Activated T-helper 17 cell treated with anti-CD3 and anti-CD28 coated beads, Interleukin-2, amount 50 U/mL, for 72 hours (primary cell): ENCODE measurements at regions not wholly inside any gene's neighbourhood (a gene's known extent, or its start where the extent isn't known, plus 50 kb on each side); places are given as distances from the start of the nearest gene placed in this dataset.

ENCODE experiments used
- ATAC-seq: fragments of 150-1000 bp; cut with Tn5 transposase; replicated peaks from 2 replicates; pipeline ENCODE4 v1.10.0; 2021; ENCODE audit warnings: mild to moderate bottlenecking, moderate library complexity
- H3K27ac Mint-ChIP-seq: one replicate; pipeline ENCODE4 v1.8.0; 2022; ENCODE audit warnings: mixed read lengths
- H3K27me3 Mint-ChIP-seq: one replicate; pipeline ENCODE4 v1.8.0; 2022; ENCODE audit warnings: mixed read lengths
- H3K36me3 Mint-ChIP-seq: one replicate; pipeline ENCODE4 v1.8.0; 2022; ENCODE audit warnings: low read depth, mild to moderate bottlenecking, mixed read lengths
- H3K4me1 Mint-ChIP-seq: one replicate; pipeline ENCODE4 v1.8.0; 2022; ENCODE audit warnings: mixed read lengths
- H3K4me3 Mint-ChIP-seq: one replicate; pipeline ENCODE4 v1.8.0; 2022; ENCODE audit warnings: mild to moderate bottlenecking, mixed read lengths
- H3K9me3 Mint-ChIP-seq: one replicate; pipeline ENCODE4 v1.8.0; 2022; ENCODE audit warnings: mixed read lengths

DNA sequence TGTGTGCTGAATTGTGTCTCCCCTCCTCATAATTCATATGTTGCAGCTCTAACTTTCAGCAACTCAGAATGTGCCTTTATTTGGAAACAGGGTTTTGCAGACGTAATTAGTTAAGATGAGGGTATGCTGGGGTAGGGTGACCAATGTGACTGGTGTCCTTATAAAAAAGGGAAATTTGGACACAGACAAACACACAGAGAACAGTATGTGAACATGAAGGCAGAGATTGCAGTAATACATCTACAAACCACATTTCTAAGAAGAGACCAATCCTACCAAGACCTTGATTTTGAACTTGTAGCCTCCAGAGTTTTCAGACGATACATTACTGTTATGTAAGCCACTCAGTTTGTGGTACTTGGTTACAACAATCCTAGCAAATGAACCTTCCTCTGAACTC, 817.8 kb downstream of the TUSC7 start:
- Mint-ChIP-seq H3K4me3 (no peak overlapping the region), H3K27ac (no peak overlapping the region), H3K36me3 (no peaks in the 10 kb centered on the region), H3K27me3 (no peaks in the 10 kb centered on the region), H3K4me1 (no peaks in the 10 kb centered on the region), H3K9me3 (peaks cover 9% of the 10 kb centered on the region)
- ATAC-seq, result no peak

DNA sequence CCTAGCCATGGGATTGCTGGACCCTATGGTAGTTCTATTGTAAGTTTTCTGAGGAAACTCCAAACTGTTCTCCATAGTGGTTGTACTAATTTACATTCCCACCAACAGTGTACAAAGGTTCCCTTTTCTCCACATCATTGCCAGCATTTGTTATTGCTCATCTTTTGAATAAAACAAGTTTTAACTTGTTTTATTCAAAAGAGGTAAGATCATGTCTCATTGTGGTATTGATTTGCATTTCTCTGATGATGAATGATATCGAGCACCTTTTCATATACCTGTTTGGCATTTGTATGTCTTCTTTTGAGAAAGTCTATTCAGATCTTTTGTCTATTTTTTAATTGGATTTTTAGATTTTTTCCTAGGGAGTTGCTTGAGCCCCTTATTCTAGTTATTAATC, 819.1 kb downstream of the TUSC7 start:
- Mint-ChIP-seq H3K4me1 (no peaks in the 10 kb centered on the region), H3K9me3 (peaks cover 9% of the 10 kb centered on the region), H3K27me3 (no peaks in the 10 kb centered on the region), H3K36me3 (no peaks in the 10 kb centered on the region), H3K4me3 (no peak overlapping the region), H3K27ac (no peak overlapping the region)
- ATAC-seq, result no peak

DNA sequence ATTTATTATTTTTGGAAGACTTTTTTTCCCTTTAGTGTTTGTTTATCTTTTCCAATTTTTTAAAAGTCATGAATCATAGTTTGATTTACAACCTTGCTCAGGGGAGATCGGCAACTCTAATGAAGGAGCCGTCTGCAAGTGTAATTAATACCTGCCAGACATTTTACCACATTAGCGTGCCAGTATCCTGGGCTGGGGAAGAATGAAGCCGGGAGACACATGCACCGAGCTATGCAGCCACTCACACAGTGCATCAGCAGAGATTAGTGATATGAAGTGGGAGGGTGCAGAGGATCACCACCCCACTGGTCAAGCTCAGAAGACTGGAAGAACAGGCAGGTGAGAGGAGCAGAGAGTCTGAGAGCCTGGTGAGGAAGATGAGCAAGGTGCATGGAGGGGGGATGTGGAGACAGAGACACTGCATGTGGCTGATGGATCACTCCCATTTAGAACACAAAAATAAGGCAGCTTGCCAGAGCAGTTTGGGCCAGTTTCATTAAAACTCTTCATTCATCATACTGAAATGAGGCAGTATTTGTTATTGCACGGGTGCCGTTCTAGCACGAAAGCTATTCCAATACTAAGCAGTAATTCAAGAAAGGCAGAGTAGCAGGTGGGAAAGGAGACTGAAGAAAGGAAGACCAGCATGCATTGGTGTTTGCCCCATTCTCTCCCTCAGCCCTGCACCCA, 821.6 kb downstream of the TUSC7 start:
- Mint-ChIP-seq H3K4me3 (no peak overlapping the region), H3K27me3 (no peaks in the 10 kb centered on the region), H3K27ac (no peak overlapping the region), H3K36me3 (no peaks in the 10 kb centered on the region), H3K4me1 (no peaks in the 10 kb centered on the region), H3K9me3 (peaks cover 9% of the 10 kb centered on the region)
- no peak for ATAC-seq

DNA sequence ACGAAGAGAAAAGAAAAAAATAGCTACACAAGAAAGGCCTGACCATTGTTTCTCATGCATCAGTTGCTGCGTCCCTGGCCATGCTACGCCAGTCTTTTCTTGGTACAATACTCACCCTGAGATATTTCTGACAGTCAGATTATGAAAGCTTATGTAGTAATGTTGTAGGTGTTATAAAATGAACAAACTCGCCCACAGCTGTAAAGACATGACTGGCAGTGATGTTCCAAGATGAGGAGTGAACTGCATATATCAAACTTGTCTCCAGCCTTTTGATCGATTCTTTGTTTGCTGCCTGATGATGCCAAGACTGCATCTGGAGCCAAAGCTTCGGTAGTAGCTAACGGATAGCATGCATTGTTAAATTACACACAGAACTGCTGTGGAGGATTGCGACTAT, 822.7 kb downstream of the TUSC7 start:
- H3K36me3 Mint-ChIP-seq, result no peaks in the 10 kb centered on the region
- H3K27ac Mint-ChIP-seq, result no peak overlapping the region
- H3K9me3 Mint-ChIP-seq, result peaks cover 9% of the 10 kb centered on the region
- no peak for ATAC-seq
- no peak overlapping the region for H3K4me3 Mint-ChIP-seq
- no peaks in the 10 kb centered on the region for H3K27me3 Mint-ChIP-seq
- no peaks in the 10 kb centered on the region for H3K4me1 Mint-ChIP-seq

DNA sequence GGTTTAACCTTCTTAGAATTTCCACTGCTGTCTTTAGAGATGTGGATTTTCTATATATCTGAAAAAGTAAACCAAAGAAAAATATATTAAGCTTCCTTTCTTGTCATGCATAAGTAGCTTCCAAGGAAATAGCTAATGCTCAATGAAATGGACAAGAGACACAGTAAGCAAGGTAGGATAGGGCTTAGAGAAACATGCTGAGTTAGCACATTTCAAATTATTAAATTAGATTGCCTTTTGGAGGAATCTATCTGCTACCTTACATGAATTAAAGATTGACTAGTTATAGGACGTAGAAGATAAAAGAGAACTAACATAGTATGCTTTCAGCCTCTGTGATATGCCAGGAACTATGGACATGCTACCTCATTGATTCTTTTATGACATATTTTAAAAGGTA, 824.6 kb downstream of the TUSC7 start:
- no peak overlapping the region for H3K27ac Mint-ChIP-seq
- no peaks in the 10 kb centered on the region for H3K36me3 Mint-ChIP-seq
- H3K4me3 Mint-ChIP-seq, result no peak overlapping the region
- ATAC-seq, result no peak
- H3K4me1 Mint-ChIP-seq, result no peaks in the 10 kb centered on the region
- H3K27me3 Mint-ChIP-seq, result no peaks in the 10 kb centered on the region
- peaks cover 3% of the 10 kb centered on the region for H3K9me3 Mint-ChIP-seq

DNA sequence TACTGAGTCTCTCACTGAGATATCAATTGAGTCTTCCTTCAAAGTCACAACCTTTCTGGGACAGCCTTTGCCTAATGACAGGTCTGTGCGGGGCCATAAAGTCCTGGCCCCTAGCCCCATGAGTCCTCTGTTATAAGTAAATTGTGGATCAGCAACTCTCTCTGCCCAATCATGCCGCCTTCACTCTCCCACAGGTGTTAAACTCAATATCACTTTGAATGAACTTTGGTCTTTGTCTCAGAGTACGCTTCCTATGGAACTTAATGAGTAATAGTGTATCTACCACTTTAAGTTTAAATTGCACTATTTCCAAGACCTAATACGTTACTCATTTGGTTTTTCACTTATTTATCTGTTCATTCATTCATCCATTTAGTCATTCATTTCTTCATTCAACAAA, 826.4 kb downstream of the TUSC7 start:
- no peak for ATAC-seq
- Mint-ChIP-seq H3K4me3 (no peak overlapping the region), H3K4me1 (no peaks in the 10 kb centered on the region), H3K9me3 (no peaks in the 10 kb centered on the region), H3K36me3 (no peaks in the 10 kb centered on the region), H3K27me3 (no peaks in the 10 kb centered on the region), H3K27ac (no peak overlapping the region)

DNA sequence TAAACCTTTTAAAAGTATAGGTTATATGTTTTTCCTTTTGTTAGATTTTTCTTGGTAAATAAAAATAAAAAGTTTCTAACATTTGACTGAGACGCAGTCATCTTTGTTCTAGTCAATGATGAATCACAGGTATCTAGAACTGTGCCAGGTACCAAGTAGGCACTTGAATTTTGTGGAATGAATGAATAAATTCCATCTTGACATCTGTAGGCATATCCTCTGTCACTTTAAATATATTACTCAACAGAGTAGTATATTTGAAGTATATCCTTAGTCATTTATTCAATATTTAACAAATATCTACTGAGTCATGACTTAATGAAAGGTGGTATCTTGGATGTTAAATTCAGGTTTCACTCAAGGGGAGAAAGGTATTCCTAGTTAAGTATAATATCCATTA, 828.4 kb downstream of the TUSC7 start:
- no peaks in the 10 kb centered on the region for H3K27me3 Mint-ChIP-seq
- H3K9me3 Mint-ChIP-seq, result no peaks in the 10 kb centered on the region
- no peak overlapping the region for H3K4me3 Mint-ChIP-seq
- no peak overlapping the region for H3K27ac Mint-ChIP-seq
- no peaks in the 10 kb centered on the region for H3K4me1 Mint-ChIP-seq
- no peak for ATAC-seq
- no peaks in the 10 kb centered on the region for H3K36me3 Mint-ChIP-seq

DNA sequence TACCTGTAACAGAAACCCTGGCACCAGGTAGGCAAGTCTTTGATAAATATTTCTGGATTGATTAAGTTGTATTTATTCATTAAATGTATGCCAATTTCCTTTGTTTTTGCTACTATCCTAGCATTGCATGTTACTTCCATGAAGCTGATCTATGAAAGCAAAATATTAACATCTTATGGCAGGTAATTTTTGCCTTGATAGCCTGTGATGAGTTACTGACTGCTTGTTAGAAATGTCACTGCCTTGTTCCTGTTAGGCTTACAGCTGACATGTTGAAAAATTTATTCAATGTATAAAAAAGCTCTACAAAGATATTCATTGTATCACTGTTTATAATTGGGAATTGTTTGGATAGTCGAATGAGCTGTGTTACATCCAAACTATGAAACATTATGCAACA, 830.1 kb downstream of the TUSC7 start:
- Mint-ChIP-seq H3K36me3 (no peaks in the 10 kb centered on the region), H3K4me3 (no peak overlapping the region), H3K9me3 (no peaks in the 10 kb centered on the region), H3K27ac (no peak overlapping the region), H3K4me1 (no peaks in the 10 kb centered on the region), H3K27me3 (no peaks in the 10 kb centered on the region)
- no peak for ATAC-seq

DNA sequence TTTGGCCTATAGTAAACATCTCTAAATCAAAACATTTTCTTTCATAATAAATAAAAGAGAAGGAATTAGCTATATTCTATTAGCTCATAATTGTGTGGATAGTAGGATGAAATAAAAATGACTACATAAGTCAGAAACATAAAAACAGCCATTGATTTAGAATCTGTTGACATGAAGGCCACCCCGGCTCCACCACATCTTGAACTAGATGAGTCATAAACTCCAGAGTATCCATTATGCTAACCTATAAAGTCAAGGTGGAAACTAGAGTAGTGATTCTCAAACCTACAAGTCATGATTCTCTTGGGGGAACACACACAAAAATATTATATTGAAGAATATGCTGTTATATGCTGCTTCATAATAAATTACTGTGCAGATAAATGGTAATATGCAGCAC, 831.0 kb downstream of the TUSC7 start:
- Mint-ChIP-seq H3K4me1 (no peaks in the 10 kb centered on the region), H3K4me3 (no peak overlapping the region), H3K9me3 (no peaks in the 10 kb centered on the region), H3K27me3 (no peaks in the 10 kb centered on the region), H3K36me3 (no peaks in the 10 kb centered on the region), H3K27ac (no peak overlapping the region)
- ATAC-seq, result no peak

DNA sequence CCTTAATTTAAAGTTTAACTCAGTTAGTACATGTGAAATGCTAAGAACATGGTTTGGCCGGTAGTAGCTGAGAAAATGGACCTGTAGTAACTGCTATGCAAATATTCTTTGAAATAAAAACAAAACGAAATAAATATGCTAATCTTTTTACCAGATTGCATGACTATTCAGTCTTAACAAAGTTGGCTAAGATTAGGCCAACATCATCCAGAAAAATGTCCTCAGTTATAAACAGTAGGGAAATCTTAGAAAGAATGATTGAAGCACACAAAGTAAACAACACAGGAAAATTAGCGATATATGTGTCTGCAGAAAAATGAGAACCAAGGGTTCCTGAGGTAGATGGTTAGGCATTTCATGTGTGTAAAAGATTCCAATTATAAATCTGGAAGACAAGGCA, 832.1 kb downstream of the TUSC7 start:
- no peaks in the 10 kb centered on the region for H3K27me3 Mint-ChIP-seq
- no peak for ATAC-seq
- no peak overlapping the region for H3K4me3 Mint-ChIP-seq
- no peaks in the 10 kb centered on the region for H3K4me1 Mint-ChIP-seq
- no peaks in the 10 kb centered on the region for H3K36me3 Mint-ChIP-seq
- H3K9me3 Mint-ChIP-seq, result peaks cover 3% of the 10 kb centered on the region
- H3K27ac Mint-ChIP-seq, result no peak overlapping the region

DNA sequence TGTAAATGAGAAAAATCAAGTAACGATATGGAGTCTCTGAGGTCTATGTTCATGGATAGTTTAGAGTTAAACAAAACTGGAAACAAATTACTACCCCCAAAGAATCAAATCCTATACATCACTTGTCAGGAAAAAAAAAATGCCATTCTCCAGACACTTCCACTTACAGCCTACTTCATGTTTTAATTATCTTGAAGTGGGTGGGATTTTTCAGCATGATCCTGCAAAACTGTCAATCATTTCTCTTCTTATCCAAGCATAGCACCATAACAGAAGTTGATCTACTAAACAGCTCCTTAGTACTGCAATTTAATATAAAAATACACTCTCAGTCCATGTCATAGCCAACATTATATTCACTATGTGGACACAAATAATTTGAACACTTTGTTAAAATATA, 833.9 kb downstream of the TUSC7 start:
- Mint-ChIP-seq H3K27ac (no peak overlapping the region), H3K27me3 (no peaks in the 10 kb centered on the region), H3K9me3 (peaks cover 3% of the 10 kb centered on the region), H3K4me1 (no peaks in the 10 kb centered on the region), H3K4me3 (no peak overlapping the region), H3K36me3 (no peaks in the 10 kb centered on the region)
- ATAC-seq, result no peak

DNA sequence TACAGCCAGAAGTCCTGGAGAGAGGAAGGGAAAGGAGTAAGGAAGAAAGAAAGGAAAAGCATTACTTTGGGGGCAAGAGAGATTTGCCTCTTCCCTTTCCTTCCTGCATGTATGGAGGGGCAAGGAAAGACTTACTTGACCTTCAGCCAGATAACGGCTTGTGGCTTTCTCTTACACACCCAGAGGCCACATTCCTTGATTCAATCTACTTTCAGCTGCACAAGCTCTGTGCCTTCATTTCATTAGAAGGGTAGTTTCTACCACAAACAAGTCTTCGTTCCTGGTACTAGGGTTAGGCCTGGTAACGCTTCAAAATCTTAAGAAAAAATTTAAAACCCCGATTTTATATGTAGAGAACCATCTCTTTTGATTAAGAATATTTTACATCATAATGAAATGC, 835.9 kb downstream of the TUSC7 start:
- Mint-ChIP-seq H3K4me1 (no peaks in the 10 kb centered on the region), H3K27ac (no peak overlapping the region), H3K9me3 (peaks cover 3% of the 10 kb centered on the region), H3K36me3 (no peaks in the 10 kb centered on the region), H3K4me3 (no peak overlapping the region), H3K27me3 (no peaks in the 10 kb centered on the region)
- no peak for ATAC-seq

DNA sequence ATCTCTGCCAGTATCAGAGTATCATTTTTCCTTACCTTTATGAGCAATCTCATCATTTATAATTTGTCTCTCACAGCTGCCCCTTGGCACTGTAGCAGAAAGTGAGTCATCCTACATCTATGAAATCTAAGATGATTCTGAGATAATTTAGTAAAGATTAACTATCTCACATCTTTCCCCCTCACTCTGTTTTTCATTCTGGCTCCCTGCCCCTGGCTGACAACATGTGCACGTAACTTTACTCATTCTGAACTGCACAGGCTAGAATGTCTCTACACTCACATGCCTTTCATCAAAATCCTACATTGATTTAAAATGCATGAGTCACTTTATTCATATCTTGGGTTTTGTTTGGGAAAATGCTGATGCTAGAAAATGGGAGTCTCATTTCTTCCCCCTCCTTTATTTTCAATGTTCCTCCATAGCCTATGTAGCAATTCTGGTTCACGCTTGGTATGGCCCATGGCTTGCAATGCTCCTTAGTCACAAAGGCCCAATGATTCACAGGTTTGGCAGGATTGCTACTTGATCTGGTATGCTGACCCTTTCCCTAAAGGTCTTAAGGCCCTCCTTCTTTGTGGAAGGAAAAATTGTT, 838.5 kb downstream of the TUSC7 start:
- no peaks in the 10 kb centered on the region for H3K36me3 Mint-ChIP-seq
- H3K9me3 Mint-ChIP-seq, result peaks cover 8% of the 10 kb centered on the region
- H3K27me3 Mint-ChIP-seq, result no peaks in the 10 kb centered on the region
- H3K4me1 Mint-ChIP-seq, result no peaks in the 10 kb centered on the region
- no peak for ATAC-seq
- no peak overlapping the region for H3K4me3 Mint-ChIP-seq
- H3K27ac Mint-ChIP-seq, result no peak overlapping the region

DNA sequence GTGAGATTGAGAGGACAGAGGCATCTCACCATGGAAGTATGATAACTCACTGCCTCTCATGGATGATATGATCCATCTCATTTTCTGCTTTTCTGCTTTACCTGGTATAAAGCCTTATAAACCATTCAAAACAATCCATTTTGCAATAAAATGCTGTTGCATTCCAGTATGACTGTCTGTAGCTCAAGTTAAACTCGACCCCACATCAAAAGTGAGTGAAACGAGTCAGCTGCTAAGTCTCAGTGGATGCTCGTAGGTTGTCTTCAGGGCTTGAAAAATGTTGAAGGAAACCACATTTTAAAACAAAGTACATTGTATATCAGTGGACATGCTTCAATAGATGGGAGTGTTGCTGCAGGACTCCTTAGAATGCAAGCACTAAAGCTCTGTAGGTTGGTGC, 839.0 kb downstream of the TUSC7 start:
- H3K36me3 Mint-ChIP-seq, result no peaks in the 10 kb centered on the region
- H3K27ac Mint-ChIP-seq, result no peak overlapping the region
- no peak for ATAC-seq
- no peaks in the 10 kb centered on the region for H3K4me1 Mint-ChIP-seq
- no peaks in the 10 kb centered on the region for H3K27me3 Mint-ChIP-seq
- no peak overlapping the region for H3K4me3 Mint-ChIP-seq
- H3K9me3 Mint-ChIP-seq, result peaks cover 8% of the 10 kb centered on the region

DNA sequence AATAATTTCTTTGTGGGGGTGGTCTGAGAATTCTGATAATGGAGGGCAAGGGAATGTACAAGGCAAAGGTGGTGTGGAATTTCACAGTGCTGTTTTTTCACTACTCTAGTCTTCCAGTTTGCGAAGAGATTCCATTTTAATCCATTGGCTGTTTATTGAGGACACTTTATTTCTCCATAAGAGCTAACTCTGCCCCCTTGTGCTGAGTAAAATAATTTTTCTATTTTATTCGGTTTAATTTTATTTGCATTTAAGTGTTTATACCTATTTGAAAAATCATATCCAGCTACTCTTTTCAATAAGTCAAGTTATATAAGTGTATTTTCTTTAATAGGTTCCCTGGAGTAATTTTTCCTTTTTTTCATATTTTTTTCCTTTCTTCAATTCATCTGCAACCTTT, 840.1 kb downstream of the TUSC7 start:
- no peaks in the 10 kb centered on the region for H3K4me1 Mint-ChIP-seq
- H3K27ac Mint-ChIP-seq, result no peak overlapping the region
- peaks cover 8% of the 10 kb centered on the region for H3K9me3 Mint-ChIP-seq
- H3K36me3 Mint-ChIP-seq, result no peaks in the 10 kb centered on the region
- H3K27me3 Mint-ChIP-seq, result no peaks in the 10 kb centered on the region
- no peak overlapping the region for H3K4me3 Mint-ChIP-seq
- ATAC-seq, result no peak

DNA sequence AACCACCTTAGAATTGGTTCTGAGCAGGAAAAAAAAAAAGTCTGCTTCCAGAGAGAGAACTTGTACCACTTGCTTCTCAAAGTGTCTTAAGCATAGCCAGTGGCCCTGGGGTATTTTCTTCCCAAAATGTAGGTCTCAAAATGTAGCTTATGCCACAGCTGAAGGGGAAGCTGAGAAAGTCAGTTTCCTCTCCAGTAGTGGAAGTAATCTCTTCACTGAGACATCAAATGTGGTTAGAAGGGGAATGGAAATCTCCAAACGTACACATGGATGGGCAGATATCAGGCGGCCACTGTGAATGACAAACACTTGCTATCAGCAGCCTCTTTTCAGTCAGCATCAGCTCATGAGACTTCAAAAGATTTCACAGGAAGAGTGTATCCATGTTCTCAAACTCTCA, 841.2 kb downstream of the TUSC7 start:
- Mint-ChIP-seq H3K4me1 (no peaks in the 10 kb centered on the region), H3K36me3 (no peaks in the 10 kb centered on the region)
- ATAC-seq, result no peak

More for the DNA sequence above, 841.2 kb downstream of the TUSC7 start:
- Mint-ChIP-seq H3K27ac (no peak overlapping the region), H3K27me3 (no peaks in the 10 kb centered on the region), H3K4me3 (no peak overlapping the region), H3K9me3 (peaks cover 8% of the 10 kb centered on the region)
